NT2/D1 (cell line): ENCODE measurements at regions not wholly inside any gene's neighbourhood (a gene's known extent, or its start where the extent isn't known, plus 50 kb on each side); places are given as distances from the start of the nearest gene placed in this dataset.

Experiments
- YY1 ChIP-seq: IDR thresholded peaks from 2 replicates; pipeline ENCODE4 v1.6.1; 2011; ENCODE audit not compliant: insufficient read length, insufficient read depth
- ZNF274 ChIP-seq: IDR thresholded peaks from 2 replicates; pipeline ENCODE4 v1.6.1; 2011; ENCODE audit warnings: mild to moderate bottlenecking, low read depth, low read length

GRCh38 chr9:22911632-22912031 is 465.0 kb downstream of the DMRTA1 start:
- TF ChIP-seq ZNF274 (no peak), YY1 (no peak)
